Right lobe of liver (tissue), 6 donors: ENCODE measurements at regions not wholly inside any gene's neighbourhood (a gene's known extent, or its start where the extent isn't known, plus 50 kb on each side); places are given as distances from the start of the nearest gene placed in this dataset.

Source experiments
- ATAC-seq, 4 donors: fragments of 200-7000 bp; cut with Tn5 transposase; one replicate each; pipeline ENCODE4 v1.9.1; 2020; ENCODE audit warnings: mild to moderate bottlenecking in 4 of 4, moderate library complexity in 4 of 4
- DNase-seq, 3 donors: peaks; one replicate each; pipeline ENCODE4 v3.0.0-alpha.2; 2020
- H3K27ac ChIP-seq, 3 donors: fragments of 200-600 bp; one replicate each; pipeline ENCODE4 v1.8.0; 2022
- H3K27me3 ChIP-seq, 2 donors: fragments of 200-600 bp; one replicate each; pipeline ENCODE4 v1.8.0; 2022
- H3K36me3 ChIP-seq, 4 donors: fragments of 200-600 bp; sonication (generic) in 1 of 4; one replicate each; pipeline versions ENCODE4 v1.5.1 to v1.8.0; 2017 to 2022; ENCODE audit warnings: control low read depth in 1 of 4
- H3K4me1 ChIP-seq, 4 donors: fragments of 200-600 bp; sonication (generic) in 1 of 4; one replicate each; pipeline versions ENCODE4 v1.5.1 to v1.8.0; 2017 to 2022; ENCODE audit warnings: control low read depth in 1 of 4
- H3K4me3 ChIP-seq, 3 donors: fragments of 200-600 bp; one replicate each; pipeline ENCODE4 v1.8.0; 2022
- H3K9me3 ChIP-seq, 4 donors: fragments of 200-600 bp; sonication (generic) in 1 of 4; one replicate each; pipeline versions ENCODE4 v1.5.1 to v1.8.0; 2017 to 2022; ENCODE audit warnings: control low read depth in 1 of 4
- CTCF ChIP-seq, 4 donors: fragments of 200-600 bp in 3 of 4; fragments of 450-650 bp in 1 of 4; IDR thresholded peaks; one replicate each; pipeline versions ENCODE4 v1.5.1 to v1.8.0; 2016 to 2022; ENCODE audit warnings: antibody characterized with exemption in 4 of 4, mild to moderate bottlenecking in 2 of 4
- POLR2A ChIP-seq: fragments of 450-650 bp; IDR thresholded peaks from one replicate; pipeline ENCODE4 v1.6.1; 2017; ENCODE audit warnings: antibody characterized with exemption, mild to moderate bottlenecking
- WGBS: methylation state at CpG from one replicate; pipeline ENCODE4 v1.1.6; 2018; ENCODE audit warnings: low coverage, low lambda C conversion rate; ENCODE audit not compliant: insufficient coverage; ENCODE audit errors: missing lambda C conversion rate; 5-methylcytosine and 5-hydroxymethylcytosine counted together
- intact Hi-C, 2 donors: fragments of 100-400 bp; cut with DNase I; formaldehyde crosslinking; loops; one replicate each; pipeline versions ENCODE4 v1.11.2 to v1.14.1; 2022
- donor health status: DM: no; HTN: yes; CAD: no.
- donor health status: DM: no; HTN: no; CAD: no.
- donor health status: DM: no; HTN: no; CAD: no.
- donor health status: DM: no; HTN: yes; CAD: no.
- donor health status: DM: no; HTN: yes; CAD: no.

GRCh38 chr11:116409238-116409637 is 363.5 kb downstream of the BUD13 start:
- intact Hi-C loops: no loop called here

DNA sequence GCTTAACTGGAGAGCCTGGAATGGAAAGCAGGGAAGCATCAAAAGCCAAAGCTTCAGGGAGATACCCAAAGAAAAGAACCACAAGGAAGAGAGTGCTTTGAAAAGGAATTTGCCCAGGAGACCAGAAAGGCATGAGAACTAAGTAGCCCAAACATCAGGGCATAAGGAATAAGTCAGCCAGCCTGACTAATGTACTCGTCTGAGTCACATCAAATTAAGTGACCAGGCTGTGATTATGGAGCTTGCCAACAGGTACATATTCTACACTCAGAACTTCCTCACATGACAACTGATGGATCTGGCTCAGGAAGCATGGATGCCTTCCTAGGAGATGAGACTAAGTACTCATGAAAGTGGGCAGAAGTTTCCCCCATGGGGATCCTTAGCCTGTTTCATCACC is 366.7 kb downstream of the BUD13 start:
- H3K27ac ChIP-seq: no peak overlapping the region
- WGBS: 63% methylated on average over 1 of the region's 1 CpG
- ATAC-seq: no peak
- intact Hi-C loops: no loop called here
- H3K9me3 ChIP-seq: no peaks in the 10 kb centered on the region
- no peaks in the 10 kb centered on the region for H3K36me3 ChIP-seq
- H3K27me3 ChIP-seq: no peaks in the 10 kb centered on the region
- no peak for DNase-seq
- H3K4me3 ChIP-seq: no peak overlapping the region
- H3K4me1 ChIP-seq: no peaks in the 10 kb centered on the region
- TF ChIP-seq CTCF (IDR thresholded peaks at IDR 0.05) (no peak), POLR2A (no peak)

More at GRCh38 chr11:116409238-116409637, 363.5 kb downstream of the BUD13 start:
- Histone ChIP-seq H3K36me3 (no peaks in the 10 kb centered on the region), H3K9me3 (no peaks in the 10 kb centered on the region), H3K27ac (no peak overlapping the region), H3K4me1 (no peaks in the 10 kb centered on the region), H3K27me3 (no peaks in the 10 kb centered on the region), H3K4me3 (no peak overlapping the region)
- 92% methylated on average over 4 of the region's 4 CpGs for WGBS
- ATAC-seq: no peak
- no peak for DNase-seq
- TF ChIP-seq POLR2A (no peak), CTCF (IDR thresholded peaks at IDR 0.05) (no peak)

DNA sequence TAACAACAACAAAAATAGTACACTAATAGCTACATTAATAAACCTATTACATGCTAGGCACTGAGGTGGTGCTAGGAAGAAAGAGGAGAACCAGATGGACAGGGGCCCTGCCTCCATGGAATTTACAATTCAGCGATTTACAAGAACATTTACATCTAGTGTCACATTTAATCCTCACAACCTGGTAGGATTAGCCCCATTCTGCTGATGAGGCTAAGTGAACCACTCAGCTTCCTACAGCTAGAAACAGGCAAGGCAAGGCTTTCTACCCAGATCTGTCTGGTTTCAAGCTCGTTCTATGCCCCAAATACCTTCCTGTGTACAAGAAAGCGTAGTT is 368.4 kb downstream of the BUD13 start:
- no peak for DNase-seq
- H3K4me1 ChIP-seq: no peaks in the 10 kb centered on the region
- no peaks in the 10 kb centered on the region for H3K9me3 ChIP-seq
- no peaks in the 10 kb centered on the region for H3K27me3 ChIP-seq
- no peaks in the 10 kb centered on the region for H3K36me3 ChIP-seq
- no peak for ATAC-seq
- intact Hi-C loops: no loop called here
- 76% methylated on average over 3 of the region's 3 CpGs for WGBS
- no peak overlapping the region for H3K27ac ChIP-seq
- no peak overlapping the region for H3K4me3 ChIP-seq
- TF ChIP-seq POLR2A (no peak), CTCF (IDR thresholded peaks at IDR 0.05) (no peak)

GRCh38 chr11:116403794-116404461 is 368.9 kb downstream of the BUD13 start:
- 52% methylated on average over 4 of the region's 4 CpGs for WGBS
- Histone ChIP-seq H3K27me3 (no peaks in the 10 kb centered on the region), H3K4me1 (no peaks in the 10 kb centered on the region), H3K4me3 (no peak overlapping the region), H3K9me3 (no peaks in the 10 kb centered on the region), H3K27ac (no peak overlapping the region), H3K36me3 (no peaks in the 10 kb centered on the region)
- DNase-seq (no peak), ATAC-seq (no peak)
- intact Hi-C loops: no loop called here
- no peak for TF ChIP-seq POLR2A
- no peak for TF ChIP-seq CTCF (IDR thresholded peaks at IDR 0.05)

DNA sequence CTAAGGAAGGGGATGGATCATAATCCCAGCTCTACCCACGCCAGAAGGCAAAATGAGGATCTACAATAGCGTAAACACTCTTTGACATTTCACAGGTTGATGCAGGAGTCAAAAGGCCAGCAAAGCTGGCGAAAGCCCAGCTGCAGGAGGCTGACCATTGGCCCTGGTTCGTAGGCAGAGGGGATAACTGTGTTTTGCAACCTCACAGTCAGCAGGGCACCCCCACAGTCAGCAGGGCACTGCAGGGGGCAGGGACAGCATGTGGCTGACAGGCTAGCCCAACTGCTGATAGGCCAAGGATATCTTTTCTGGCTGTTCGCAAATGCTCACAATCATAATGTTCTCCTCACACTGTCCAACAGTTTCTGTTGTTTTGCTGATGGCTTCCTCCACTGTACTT is 372.7 kb downstream of the BUD13 start:
- 17% methylated on average over 2 of the region's 5 CpGs for WGBS
- no peaks in the 10 kb centered on the region for H3K36me3 ChIP-seq
- H3K27me3 ChIP-seq: no peaks in the 10 kb centered on the region
- no peaks in the 10 kb centered on the region for H3K4me1 ChIP-seq
- TF ChIP-seq POLR2A (no peak), CTCF (IDR thresholded peaks at IDR 0.05) (no peak)
- peak; percentile 71 to 80 (median 76) for DNase-seq
- intact Hi-C loops: no loop called here
- peak; percentile 92 to 97 (median 93) for ATAC-seq
- no peak overlapping the region for H3K27ac ChIP-seq
- no peaks in the 10 kb centered on the region for H3K9me3 ChIP-seq
- H3K4me3 ChIP-seq: no peak overlapping the region
